Hematopoietic multipotent progenitor cell (in vitro differentiated cells): ENCODE measurements at regions not wholly inside any gene's neighbourhood (a gene's known extent, or its start where the extent isn't known, plus 50 kb on each side); places are given as distances from the start of the nearest gene placed in this dataset.

Source experiments
- DNase-seq, 3 donors: peaks; one replicate each; pipeline ENCODE4 v3.0.0-alpha.2; 2011 to 2015; ENCODE audit warnings: low read depth in 2 of 3, low spot score in 2 of 3

GRCh38 chr18:65326805-65327204 lies 424.0 kb upstream of the CDH7 start:
- no peak for DNase-seq

- no peak for DNase-seq
Measured at GRCh38 chr18:65322895-65323294, 427.9 kb upstream of the CDH7 start.

GRCh38 chr18:65298422-65298821 lies 452.4 kb upstream of the CDH7 start:
- peak in 1 of 3 donors; percentile 0 for DNase-seq

- DNase-seq, result no peak
Measured at GRCh38 chr18:65288908-65289307, 461.9 kb upstream of the CDH7 start.

GRCh38 chr18:65287652-65288051 lies 463.2 kb upstream of the CDH7 start:
- DNase-seq, result no peak

GRCh38 chr18:65282096-65282495 lies 468.7 kb upstream of the CDH7 start:
- DNase-seq, result no peak

- DNase-seq, result no peak
Measured at GRCh38 chr18:65279668-65280305, 471.0 kb upstream of the CDH7 start.

- DNase-seq, result no peak
Measured at GRCh38 chr18:65278939-65279667, 471.7 kb upstream of the CDH7 start.

GRCh38 chr18:65269375-65269774 lies 481.4 kb upstream of the CDH7 start:
- DNase-seq, result no peak

- no peak for DNase-seq
Measured at GRCh38 chr18:65265761-65266160, 485.1 kb upstream of the CDH7 start.

- no peak for DNase-seq
Measured at GRCh38 chr18:65260030-65260429, 490.8 kb upstream of the CDH7 start.

GRCh38 chr18:65259403-65259802 lies 491.4 kb upstream of the CDH7 start:
- DNase-seq, result no peak

- no peak for DNase-seq
Measured at GRCh38 chr18:65257149-65257548, 493.7 kb upstream of the CDH7 start.

- DNase-seq, result no peak
Measured at GRCh38 chr18:65255417-65255816, 495.4 kb upstream of the CDH7 start.

- DNase-seq, result no peak
Measured at GRCh38 chr18:65239787-65240186, 511.0 kb upstream of the CDH7 start.

- peak in 1 of 3 donors; percentile 47 for DNase-seq
Measured at GRCh38 chr18:65235966-65236624, 514.7 kb upstream of the CDH7 start.

- DNase-seq, result no peak
Measured at GRCh38 chr18:65230311-65230710, 520.5 kb upstream of the CDH7 start.

- DNase-seq, result no peak
Measured at GRCh38 chr18:65227970-65228369, 522.8 kb upstream of the CDH7 start.

GRCh38 chr18:65221736-65222135 lies 529.1 kb upstream of the CDH7 start:
- no peak for DNase-seq

GRCh38 chr18:65221115-65221514 lies 529.7 kb upstream of the CDH7 start:
- DNase-seq, result no peak

- no peak for DNase-seq
Measured at GRCh38 chr18:65215865-65216466, 534.8 kb upstream of the CDH7 start.

- no peak for DNase-seq
Measured at GRCh38 chr18:65214456-65214855, 536.4 kb upstream of the CDH7 start.
